ENCODE measurements at regions not wholly inside any gene's neighbourhood (a gene's known extent, or its start where the extent isn't known, plus 50 kb on each side); places are given as distances from the start of the nearest gene placed in this dataset.
"Not testable (repeated sequence)": the region's sequence is repeated elsewhere in the genome, so short reads cannot be mapped to it uniquely, and the experiment has no call there.

DNA sequence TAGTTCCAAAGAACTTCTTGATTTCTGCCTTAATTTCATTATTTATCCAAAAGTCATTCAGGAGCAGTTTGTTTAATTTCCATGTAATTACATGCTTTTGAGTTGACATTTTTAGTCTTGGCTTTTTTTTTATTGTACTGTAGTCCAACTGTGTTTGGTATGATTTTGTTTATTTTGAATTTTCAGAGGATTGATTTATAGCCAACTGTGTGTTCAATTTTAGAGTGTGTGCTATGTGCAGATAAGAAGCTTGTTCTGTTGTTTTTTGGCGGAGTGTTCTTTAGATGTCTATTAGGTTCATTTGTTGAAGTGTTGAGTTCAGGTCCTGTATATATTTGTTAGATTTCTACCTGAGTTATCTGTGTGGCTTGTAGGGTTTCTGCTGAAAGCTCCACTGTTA lies 533.6 kb downstream of the TRAM1L1 start:
- TF ChIP-seq, protein P1, sequence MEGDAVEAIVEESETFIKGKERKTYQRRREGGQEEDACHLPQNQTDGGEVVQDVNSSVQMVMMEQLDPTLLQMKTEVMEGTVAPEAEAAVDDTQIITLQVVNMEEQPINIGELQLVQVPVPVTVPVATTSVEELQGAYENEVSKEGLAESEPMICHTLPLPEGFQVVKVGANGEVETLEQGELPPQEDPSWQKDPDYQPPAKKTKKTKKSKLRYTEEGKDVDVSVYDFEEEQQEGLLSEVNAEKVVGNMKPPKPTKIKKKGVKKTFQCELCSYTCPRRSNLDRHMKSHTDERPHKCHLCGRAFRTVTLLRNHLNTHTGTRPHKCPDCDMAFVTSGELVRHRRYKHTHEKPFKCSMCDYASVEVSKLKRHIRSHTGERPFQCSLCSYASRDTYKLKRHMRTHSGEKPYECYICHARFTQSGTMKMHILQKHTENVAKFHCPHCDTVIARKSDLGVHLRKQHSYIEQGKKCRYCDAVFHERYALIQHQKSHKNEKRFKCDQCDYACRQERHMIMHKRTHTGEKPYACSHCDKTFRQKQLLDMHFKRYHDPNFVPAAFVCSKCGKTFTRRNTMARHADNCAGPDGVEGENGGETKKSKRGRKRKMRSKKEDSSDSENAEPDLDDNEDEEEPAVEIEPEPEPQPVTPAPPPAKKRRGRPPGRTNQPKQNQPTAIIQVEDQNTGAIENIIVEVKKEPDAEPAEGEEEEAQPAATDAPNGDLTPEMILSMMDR (IDR thresholded peaks at IDR 0.05; ENCODE audit: insufficient read depth, low read length) = no peak
- no peak overlapping the region for H3K4me3 ChIP-seq (ENCODE audit: low read depth, low read length)
- no peak for DNase-seq (ENCODE audit: low read depth)

DNA sequence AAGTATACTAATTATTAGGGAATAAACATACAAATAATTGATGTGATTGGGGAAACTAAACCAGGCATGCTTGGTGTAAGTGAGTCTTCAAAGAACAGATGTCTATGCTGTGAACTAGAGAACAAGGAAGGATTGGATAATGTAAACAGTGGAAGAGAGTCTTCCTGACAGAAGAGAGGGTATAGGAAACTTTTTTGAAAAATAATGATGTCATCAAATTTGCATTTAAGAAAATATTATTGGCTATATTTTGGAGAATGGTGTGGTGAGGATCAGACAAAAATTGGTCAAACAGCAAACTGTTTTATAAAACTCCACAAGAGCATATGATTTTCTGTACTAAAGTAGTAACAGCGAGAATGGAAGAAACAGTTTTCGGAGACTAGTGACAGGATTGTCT lies 537.7 kb downstream of the TRAM1L1 start:
- H3K4me3 ChIP-seq (ENCODE audit: low read depth, low read length) = no peak overlapping the region
- TF ChIP-seq, protein P1 (IDR thresholded peaks at IDR 0.05; ENCODE audit: insufficient read depth, low read length) = no peak
- DNase-seq (ENCODE audit: low read depth) = no peak

DNA sequence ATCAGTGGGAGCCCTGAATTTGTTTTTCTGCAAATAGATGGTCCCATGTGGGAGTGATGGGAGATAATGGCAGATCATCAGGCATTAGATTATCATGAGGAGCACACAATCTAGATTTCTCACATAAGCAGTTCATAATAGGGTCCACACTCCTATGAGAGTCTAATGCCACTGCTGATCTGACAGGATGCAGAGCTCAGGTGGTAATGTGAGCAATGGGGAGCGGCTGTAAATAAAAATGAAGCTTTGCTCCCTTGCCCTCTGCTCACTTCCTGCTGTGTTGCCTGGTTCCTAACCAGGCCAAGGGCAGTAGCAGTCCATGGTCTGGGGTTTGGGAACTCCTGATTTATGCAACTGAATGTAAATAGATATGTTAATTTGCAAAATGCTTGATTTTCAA lies 538.6 kb downstream of the TRAM1L1 start:
- TF ChIP-seq, protein P1 (IDR thresholded peaks at IDR 0.05; ENCODE audit: insufficient read depth, low read length) = no peak
- DNase-seq (ENCODE audit: low read depth) = no peak

DNA sequence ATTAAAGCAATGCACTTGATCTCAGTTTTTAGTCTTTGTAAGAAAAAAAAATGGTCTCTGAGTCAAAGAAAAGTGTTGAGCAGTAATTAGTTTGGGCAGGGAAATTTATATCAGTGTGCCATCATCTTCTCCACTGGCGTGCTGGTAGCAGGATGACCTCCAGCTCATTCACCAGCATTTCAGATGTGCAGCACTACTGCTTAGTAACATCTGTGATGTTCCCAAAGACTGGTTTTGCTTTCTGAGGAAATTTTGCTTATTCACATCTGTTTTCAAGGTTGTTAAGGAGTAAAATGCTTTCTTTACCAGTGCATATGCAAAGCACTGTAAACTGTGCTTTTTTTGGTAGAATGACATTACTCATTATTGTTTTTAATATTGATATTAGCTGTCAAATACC lies 540.4 kb downstream of the TRAM1L1 start:
- DNase-seq (ENCODE audit: low read depth) = no peak
- TF ChIP-seq, protein P1 (IDR thresholded peaks at IDR 0.05; ENCODE audit: insufficient read depth, low read length) = no peak
- H3K4me3 ChIP-seq (ENCODE audit: low read depth, low read length) = no peak overlapping the region

More for the DNA sequence above, 538.6 kb downstream of the TRAM1L1 start:
- no peak overlapping the region for H3K4me3 ChIP-seq (ENCODE audit: low read depth, low read length)

DNA sequence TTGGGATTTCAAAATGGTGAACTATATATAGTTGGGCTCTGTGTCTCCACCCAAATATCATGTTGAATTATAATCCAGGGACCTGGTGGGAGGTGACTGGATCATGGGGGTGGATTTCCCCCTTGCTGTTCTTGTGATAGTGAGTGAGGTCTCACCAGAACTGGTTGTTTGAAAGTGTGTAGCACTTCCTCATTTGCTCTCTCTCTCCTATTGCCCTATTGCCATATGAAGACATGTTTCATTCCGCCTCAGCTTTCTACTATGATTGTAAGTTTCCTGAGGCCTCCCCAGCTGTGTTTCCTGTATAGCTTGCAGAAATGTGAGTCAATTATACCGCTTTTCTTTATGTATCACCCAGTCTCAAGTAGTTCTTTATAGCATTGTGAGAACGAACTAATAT lies 545.6 kb downstream of the TRAM1L1 start:
- H3K4me3 ChIP-seq (ENCODE audit: low read depth, low read length) = no peak overlapping the region
- DNase-seq (ENCODE audit: low read depth) = no peak
- TF ChIP-seq, protein P1 (IDR thresholded peaks at IDR 0.05; ENCODE audit: insufficient read depth, low read length) = no peak

DNA sequence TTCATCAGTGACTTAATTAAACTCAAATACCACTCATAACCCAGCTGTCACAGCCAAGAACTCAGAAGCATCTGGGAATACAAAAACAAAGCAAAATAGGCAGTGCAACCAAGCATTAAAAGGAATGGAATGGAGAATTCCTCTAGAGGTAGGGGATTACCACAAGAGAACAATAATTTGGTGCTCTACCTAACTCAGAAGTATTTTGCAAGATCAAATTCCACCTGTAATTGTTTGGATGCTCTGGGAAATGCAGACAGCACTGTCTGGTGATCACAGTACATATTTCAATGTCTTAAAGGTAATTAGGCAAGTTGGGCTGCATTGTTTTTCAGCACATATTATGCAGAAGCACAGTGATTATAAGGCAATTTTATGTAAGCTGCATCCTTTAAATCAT lies 547.5 kb downstream of the TRAM1L1 start:
- no peak for DNase-seq (ENCODE audit: low read depth)
- TF ChIP-seq, protein P1 (IDR thresholded peaks at IDR 0.05; ENCODE audit: insufficient read depth, low read length) = no peak
- H3K4me3 ChIP-seq (ENCODE audit: low read depth, low read length) = no peak overlapping the region

DNA sequence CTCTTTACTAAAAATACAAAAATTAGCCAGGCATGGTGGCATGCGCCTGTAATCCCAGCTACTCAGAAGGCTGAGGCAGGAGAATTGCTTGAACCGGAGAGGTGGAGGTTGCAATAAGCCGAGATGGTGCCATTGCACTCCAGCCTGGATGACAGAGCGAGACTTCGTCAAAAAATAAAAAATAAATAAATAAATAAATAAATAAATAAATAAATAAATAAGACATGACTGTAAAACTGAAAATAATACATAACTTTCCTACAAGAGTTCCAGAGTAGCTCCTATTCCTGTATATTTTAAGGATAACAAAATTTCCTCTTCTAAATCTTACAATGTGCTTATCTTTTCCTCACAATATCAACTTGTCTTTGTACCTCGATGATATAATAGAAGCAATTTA lies 549.4 kb downstream of the TRAM1L1 start:
- H3K4me3 ChIP-seq (ENCODE audit: low read depth, low read length); DNase-seq (ENCODE audit: low read depth): not testable (repeated sequence)

All from fibroblast of the aortic adventitia (primary cell).